GM12872 (cell line): ENCODE measurements at regions not wholly inside any gene's neighbourhood (a gene's known extent, or its start where the extent isn't known, plus 50 kb on each side); places are given as distances from the start of the nearest gene placed in this dataset.

Experiments used
- TF ChIP-seq, protein P1 (sequence below): IDR thresholded peaks from 3 replicates; pipeline ENCODE4 v1.5.1; 2011; ENCODE audit warnings: low read depth, mild to moderate bottlenecking, low read length, moderate library complexity; ENCODE audit not compliant: insufficient read depth

DNA sequence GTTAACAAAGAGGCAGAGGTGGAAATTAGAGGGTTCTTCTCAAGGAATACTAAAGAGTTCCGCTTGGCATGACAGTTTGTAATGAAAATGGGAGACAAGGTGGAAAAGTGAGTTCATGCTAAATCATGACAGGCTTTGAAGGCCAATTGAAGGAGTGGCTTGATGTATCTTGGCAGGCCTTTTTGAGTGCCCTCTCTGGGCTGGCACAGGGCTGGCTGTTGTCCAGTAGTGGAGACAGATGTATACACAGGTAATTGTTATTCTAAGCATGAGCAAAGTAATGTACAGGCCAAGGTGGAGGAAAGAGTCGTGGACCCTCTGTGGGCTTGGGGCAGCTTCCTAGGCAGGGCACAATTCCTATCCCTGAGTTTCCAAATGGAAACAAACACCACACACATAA lies 196.7 kb upstream of the GALNT2 start:
- TF ChIP-seq, protein P1, sequence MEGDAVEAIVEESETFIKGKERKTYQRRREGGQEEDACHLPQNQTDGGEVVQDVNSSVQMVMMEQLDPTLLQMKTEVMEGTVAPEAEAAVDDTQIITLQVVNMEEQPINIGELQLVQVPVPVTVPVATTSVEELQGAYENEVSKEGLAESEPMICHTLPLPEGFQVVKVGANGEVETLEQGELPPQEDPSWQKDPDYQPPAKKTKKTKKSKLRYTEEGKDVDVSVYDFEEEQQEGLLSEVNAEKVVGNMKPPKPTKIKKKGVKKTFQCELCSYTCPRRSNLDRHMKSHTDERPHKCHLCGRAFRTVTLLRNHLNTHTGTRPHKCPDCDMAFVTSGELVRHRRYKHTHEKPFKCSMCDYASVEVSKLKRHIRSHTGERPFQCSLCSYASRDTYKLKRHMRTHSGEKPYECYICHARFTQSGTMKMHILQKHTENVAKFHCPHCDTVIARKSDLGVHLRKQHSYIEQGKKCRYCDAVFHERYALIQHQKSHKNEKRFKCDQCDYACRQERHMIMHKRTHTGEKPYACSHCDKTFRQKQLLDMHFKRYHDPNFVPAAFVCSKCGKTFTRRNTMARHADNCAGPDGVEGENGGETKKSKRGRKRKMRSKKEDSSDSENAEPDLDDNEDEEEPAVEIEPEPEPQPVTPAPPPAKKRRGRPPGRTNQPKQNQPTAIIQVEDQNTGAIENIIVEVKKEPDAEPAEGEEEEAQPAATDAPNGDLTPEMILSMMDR = no peak

DNA sequence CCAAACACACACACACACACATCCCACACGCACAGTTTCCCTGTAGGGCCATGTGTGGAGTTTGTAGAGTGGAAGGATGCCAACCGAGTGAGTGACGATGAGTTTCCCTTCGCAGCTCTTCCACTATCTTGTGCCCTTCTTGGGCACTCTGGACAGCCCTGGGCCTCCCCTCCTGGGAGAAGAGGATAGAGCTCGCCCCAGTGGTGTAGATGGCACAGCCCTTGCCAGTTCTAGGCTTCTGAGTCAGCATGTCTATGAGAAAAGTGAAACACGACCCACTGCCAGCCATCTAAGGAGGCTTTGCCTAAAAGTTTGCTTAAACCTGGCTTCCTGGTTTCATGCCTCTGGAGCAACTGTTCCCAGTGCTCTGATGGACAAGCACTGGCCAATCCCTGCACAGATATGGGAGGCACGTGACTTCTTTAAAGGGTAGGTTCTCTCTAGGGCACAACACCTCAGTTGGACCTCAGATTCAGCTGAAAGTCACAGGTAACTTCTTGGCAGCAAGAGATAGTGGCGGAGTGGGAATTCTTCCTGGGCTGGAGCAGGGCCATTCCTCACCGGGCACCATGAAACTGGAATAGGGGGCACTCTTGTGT lies 195.9 kb upstream of the GALNT2 start:
- TF ChIP-seq, protein P1 = no peak

DNA sequence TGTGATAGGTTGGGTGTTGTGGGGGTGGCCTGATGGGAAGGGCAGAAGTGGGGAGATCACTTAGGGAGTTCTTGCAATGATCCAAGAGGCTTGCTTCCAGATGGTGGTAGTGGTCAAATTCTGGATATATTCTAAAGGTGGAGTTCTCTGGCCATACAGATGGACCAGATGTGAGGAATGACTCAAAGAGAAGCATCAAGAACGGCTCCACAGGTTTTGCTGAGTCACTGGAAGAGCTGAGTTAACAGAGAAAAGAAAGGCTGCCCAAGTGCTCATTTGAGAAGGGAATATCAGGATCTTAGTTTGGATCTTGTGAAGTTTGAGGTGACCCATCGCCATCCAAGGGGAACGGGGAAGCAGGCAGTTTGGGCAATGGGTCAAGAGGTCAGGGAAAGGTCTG lies 192.9 kb upstream of the GALNT2 start:
- TF ChIP-seq, protein P1 = no peak

DNA sequence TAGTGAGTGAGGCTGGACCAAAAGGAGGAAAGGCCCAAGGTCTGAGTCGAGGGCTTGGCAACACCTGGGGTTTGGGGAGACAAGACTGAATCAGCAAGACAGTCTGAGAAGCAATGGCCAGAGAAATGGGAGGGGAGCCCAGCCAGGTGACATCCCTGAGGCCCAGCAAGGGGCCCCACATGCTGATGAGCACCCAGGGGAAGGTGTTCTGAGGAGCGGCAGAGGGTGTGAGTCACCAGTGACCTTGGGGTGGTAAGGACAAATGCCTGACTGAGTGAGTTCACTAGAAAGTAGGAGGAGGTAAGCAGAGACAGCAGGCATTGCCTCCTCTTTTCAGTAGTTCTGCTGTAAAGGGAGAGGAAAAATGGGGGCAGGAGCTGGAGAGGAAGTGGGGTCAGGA lies 192.4 kb upstream of the GALNT2 start:
- TF ChIP-seq, protein P1 = no peak

DNA sequence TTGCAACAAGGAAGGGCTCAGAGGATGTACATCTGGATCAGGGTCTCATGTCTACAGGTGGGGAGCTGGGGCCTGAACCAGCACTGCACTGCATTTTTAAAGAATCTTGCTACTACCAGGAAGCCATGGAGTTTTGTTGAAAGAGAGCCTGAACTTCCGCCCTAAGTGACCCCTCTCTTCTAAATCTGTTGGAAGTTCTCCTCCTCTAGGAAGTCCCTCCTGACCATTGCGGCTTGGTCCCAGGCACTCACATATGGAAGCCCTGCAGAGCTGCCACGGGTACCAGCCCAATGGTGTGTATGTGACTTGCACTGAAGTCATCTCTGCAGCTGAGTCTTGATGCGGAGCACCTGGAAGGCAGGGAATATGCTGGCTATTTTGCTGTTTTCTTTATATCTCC lies 192.0 kb upstream of the GALNT2 start:
- TF ChIP-seq, protein P1 = no peak

DNA sequence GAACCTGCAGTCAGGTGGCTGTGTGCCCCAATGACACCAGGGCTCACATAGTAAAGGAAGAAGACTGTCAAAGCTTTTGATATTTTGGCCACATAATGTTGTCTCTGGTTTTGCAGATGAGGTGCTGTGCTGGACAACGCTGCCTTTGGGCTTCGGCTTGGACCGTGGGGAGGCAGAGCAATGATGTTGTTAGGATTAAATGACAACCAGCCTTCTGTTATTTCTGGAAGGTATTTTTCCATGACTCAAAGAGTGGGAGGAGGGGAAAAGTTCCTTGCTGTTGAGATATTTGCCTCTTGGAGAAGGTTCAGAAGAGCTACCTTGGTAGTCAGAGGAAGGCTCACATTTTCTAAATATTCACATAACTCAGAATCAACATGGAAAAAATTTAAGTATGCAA lies 187.3 kb upstream of the GALNT2 start:
- TF ChIP-seq, protein P1 = no peak

DNA sequence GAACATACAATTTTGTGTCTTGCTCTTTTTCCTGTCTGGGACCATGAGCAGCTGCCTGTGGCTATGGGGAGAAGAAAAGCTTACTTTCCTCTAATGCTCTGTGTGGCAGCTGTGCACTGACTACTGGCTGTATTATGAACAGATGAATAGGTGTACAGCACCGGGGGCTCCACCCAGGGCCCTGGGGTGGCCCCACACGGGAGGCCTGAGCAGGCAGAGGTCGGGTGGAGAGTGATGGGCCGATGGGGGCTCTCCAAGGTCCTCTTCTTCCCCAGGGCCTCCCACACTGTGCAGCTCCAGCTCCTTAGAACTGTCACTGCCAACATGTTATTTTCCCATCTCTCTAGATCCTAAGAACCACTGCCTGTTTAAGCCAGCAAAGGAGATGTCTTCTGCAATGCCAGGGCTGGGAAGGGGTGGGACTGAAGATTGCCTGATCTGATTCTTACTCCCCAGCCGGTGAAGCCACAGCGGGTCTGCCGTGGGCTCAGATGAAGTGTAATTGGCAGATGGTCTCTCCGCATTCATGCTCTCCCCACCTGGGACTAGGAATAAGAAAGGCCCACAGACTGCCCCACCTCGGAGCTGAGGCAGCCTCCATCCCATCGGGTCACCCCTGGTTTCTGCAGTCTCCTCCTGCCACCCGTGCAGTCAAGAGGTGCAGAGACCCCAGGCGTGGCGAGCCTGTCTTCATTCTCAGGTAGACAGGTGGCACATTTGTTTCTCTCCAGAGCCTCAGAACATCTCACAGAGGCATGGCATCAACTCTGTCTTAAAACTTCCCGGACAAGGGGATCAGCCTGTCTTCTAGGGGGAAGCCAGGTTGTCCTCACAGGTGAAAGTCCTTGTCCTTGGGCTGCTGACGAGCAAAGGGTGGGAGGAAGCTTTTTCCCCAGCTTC lies 186.5 kb upstream of the GALNT2 start:
- TF ChIP-seq, protein P1 = no peak
